Dedifferentiated amniotic fluid mesenchymal stem cell (primary cell): ENCODE measurements at regions not wholly inside any gene's neighbourhood (a gene's known extent, or its start where the extent isn't known, plus 50 kb on each side); places are given as distances from the start of the nearest gene placed in this dataset.
A peak's percentile ranks its signal among the peaks of the same experiment; 100 is the strongest.

ENCODE experiments used
- DNase-seq: peaks from one replicate; pipeline ENCODE4 v3.0.0-alpha.2; 2016; ENCODE audit errors: extremely low spot score

DNA sequence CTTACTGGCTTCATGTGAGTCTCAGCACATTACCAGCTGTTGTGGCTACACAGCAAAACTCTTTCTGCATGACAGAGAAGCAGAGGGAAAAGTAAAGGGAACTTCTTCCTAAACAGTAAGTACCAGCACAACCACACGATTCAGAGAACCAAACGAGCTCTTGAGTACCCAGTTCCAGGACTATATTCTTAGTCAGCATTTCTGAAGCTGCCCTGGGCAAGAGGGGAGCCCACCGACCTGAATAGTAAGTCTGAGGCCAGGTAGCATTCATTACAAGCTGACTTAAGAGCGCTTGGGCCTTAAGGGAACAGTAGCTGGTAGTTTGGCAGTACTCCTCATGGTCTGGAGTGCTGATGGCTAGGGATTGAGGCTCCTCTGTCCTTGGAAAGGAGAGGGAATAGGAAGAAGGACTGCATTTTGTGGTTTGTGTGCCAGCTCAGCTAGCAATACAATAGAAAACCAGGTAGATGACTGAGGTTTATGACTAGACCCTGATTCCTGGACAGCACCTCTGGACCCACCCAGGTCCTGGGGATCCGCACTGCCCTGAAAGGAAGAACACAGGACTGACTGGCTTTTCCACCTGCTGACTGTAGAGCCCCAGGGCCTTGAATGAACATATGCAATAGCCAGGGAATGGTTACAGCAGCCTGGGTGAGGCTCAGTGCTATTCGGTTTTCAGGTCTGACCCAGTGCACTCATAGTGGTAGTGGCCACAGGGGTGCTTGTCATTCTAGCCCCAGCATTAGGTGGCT, 396.8 kb upstream of the PRMT6 start:
- no peak for DNase-seq

DNA sequence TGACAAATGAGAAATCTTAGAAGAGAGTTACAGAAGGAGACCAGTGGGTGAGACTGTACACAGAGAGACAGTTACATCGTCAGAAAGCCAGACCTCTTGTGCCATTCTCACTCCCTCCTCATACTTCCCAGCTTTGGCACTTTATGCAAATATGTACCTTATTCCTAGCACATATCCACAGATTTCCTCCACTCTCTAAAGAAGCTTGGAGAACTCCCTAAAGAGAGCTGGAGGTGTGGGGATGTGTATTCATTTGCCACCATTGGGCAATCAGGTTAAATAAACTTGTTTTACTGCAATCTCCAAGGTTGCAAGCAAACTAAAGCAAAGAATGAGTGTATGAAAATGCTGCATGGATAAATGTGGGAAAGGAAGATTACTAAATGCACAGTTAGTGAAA, 380.9 kb upstream of the PRMT6 start:
- no peak for DNase-seq

DNA sequence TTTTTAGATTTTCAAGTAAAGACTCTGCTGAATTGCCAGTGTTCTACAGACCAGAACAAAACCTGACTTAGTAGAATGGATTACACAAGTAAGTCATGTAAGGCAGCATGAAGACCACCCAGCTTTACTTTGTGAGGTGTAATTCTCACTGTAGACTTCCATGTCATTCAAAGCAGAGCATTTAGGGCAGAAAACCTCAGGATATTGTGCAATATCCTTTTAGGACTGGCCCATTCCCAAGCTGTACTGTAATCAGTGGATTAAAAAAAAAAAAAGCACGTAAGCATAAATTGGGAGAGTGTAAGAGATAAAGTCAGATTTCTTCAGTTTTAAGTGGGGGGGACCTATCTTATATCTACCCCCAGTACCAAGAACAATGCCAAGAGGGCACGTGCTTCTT, 380.5 kb upstream of the PRMT6 start:
- DNase-seq, result no peak

DNA sequence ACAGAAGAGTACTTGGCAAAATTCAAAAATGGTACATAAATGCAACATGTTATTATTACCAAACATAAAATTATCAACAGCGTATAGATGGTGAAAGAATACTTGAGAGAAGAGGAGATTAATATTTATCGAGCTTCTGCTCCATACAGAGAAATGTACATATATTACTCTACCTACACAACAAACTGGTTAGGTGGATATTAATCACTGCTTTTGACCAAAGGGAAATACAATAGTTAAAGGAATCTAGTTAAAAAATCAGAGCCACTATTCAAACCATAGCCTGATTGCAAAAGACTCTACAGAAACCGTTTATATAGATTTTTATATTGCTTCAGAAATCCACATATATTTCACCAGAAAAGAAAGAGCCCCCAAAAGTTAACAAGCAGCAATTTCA, 379.3 kb upstream of the PRMT6 start:
- DNase-seq, result no peak

DNA sequence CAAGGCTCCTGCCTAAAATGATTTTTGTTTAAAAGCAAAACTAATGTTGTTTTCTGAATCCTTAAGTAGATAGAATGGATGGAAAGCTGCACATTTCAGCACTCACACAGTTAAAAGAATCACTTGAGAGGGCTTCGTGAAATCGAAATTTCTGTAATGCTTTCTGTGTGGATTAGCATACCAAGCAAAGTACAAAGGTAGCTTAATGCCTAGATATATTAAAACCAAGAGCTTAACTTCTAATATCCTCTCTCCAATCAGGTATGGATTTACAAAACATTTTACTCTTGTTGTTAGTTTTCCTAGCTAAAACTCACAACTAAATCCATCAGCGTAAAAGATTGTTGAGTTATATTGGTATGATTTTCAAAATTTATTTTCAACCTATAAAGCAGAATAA, 378.8 kb upstream of the PRMT6 start:
- DNase-seq, result no peak

GRCh38 chr1:106678279-106679050, 378.0 kb upstream of the PRMT6 start:
- DNase-seq, result no peak

GRCh38 chr1:106680216-106680615, 376.3 kb upstream of the PRMT6 start:
- peak; percentile 38 for DNase-seq

DNA sequence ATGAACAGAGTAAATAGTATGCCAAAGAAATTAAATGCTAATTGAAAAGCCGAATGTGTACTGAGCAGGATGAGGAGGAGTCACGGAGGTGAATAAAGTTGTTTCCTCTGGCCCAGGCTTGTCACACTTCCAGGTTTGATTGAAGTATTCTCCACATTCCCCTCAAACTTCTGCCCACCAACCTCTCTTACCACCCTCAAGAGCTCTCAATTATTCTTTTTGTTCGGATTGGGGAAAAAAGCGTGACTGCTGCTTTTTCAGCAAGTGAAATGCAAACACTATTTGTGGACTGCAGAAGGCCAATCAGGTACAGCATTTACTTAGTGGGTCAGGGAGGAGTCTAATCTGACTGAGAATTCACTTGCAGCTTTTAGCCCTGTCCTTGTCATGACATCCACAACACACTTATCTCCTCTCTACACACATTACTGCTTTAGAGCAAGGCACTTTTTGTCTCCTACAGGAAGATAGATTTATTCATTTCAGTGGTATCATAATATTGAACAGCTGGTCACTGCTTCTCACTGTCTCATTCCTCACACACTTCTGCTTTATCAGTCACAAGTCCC, 375.6 kb upstream of the PRMT6 start:
- no peak for DNase-seq

DNA sequence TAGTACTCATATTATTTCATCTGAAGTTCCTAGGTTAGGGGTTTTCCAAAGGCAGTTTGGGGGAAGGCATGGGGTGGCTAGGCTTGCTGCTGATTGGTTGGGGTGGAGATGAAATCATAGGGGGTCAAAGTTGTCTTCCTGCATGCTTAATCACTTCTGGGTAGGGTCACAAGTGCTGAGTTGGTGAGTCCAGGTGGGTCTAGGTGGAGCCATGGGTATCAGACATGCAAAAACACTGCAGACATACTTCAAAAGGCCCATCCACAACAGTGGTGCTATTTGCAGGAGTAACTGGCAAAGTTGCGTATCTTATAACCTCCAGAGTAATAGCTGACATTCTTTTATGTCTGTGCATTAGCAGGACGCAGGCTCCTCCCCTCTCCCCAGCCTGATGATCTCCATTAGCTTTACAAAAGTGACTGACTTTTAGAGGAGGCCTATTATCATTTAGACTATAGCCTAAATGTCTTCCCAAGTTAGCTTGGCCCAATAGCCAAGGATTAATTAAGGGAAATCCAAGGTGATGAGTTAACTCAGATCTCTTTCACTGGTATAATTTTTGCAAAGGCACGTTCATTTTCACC, 374.4 kb upstream of the PRMT6 start:
- no peak for DNase-seq

DNA sequence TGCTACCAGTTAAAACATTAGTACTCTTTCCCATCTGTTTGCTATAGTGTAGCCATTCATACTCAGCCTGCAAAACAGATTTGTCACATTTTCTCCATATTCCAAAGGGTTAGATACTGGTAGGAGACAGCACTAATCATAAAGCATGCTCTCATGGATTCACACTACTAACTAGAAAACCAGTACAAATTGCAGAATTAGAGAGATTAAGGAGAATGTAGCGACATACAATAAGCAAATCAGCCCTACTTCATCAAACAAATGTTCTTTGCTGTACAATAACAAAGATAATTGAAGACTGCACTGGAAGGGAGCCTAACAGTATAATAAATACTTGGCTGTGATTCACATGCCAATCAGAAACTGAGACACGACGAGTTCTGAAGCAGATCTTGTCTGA, 368.0 kb upstream of the PRMT6 start:
- DNase-seq, result no peak

DNA sequence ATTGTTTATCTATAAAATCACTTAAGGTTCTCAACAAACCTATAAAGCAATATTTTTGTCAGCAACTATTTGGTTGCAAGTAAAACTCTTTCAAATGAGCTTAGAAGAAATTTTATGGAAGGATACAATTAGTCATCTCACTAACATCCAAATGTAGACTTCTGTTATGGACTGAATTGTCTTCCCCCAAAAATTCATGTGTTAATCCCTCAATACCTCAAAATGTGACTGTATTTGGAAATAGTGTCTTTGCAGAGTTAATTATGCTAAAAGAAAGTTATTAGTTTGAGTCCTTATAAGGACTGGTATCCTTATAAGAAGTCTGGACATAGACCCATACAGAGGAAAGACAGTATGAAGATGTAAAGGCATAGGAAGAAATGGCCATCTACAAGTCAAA, 357.8 kb upstream of the PRMT6 start:
- DNase-seq, result no peak

GRCh38 chr1:106699433-106699832, 357.0 kb upstream of the PRMT6 start:
- no peak for DNase-seq

GRCh38 chr1:106700211-106700610, 356.3 kb upstream of the PRMT6 start:
- DNase-seq, result peak; percentile 84

- no peak for DNase-seq
These were observed 350.5 kb upstream of the PRMT6 start for GRCh38 chr1:106705971-106706370.

- DNase-seq, result no peak
These were observed 338.9 kb upstream of the PRMT6 start for GRCh38 chr1:106717591-106717990.

DNA sequence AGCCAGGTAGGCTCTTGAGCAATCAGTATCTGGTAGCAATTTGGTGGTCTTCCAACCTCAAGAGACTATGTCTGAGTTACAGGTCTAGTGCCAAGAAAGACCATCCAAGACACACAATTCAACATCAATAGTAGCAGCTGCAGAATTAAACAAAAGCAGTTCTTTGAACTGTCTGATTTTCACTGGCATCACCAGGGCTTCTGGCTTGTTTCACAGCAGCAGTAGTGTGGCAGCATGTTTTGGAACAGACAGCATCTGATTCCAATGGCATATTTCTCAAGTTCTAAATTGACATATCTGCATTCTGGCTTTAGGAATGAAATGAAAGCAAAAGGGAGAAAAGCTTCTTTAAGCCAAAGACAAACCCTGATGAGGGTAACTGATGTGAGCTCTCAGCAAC, 334.7 kb upstream of the PRMT6 start:
- DNase-seq, result no peak

DNA sequence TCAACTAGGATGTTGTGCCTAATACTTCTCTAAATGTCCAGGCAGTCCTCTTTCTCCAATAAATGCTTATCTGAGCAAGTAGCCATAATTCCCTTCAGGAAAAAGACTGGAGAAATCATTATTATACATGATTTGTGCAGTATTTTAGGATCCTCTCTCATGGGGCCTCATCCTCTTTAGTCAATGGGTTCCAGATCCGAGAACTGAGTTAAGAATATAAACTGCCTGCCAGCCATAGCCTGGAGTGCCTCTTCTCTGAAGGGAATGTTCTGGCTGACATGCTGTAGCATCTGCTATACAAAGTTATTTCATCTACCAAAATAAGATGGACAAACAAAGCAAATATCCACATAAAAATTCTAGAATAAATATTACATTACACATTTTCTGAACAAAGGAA, 334.0 kb upstream of the PRMT6 start:
- no peak for DNase-seq

- DNase-seq, result no peak
These were observed 329.3 kb upstream of the PRMT6 start for GRCh38 chr1:106727171-106727570.

- peak; percentile 24 for DNase-seq
These were observed 309.9 kb upstream of the PRMT6 start for GRCh38 chr1:106746448-106747085.

DNA sequence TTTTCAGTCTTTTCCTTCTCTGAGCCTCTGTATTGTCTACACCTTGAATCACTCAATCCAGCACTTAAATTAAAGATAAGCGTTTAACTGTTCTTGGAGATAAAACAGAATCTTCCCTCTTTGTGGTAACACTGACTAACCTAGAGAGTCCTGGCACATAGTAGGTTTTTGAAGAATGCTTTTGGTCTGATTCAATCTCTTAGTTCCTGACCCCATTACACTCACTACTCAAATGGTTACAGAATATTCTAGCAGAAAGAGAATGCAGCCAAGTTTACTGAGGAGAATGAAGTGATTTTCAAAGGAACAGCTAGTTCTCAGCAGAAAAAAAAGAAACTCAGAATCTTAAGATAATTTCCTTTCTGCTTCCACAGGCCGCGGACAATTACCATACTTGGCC, 309.2 kb upstream of the PRMT6 start:
- no peak for DNase-seq

GRCh38 chr1:106747791-106748190, 308.7 kb upstream of the PRMT6 start:
- no peak for DNase-seq

GRCh38 chr1:106748606-106749005, 307.9 kb upstream of the PRMT6 start:
- no peak for DNase-seq
